Mesendoderm (in vitro differentiated cells): ENCODE measurements at regions not wholly inside any gene's neighbourhood (a gene's known extent, or its start where the extent isn't known, plus 50 kb on each side); places are given as distances from the start of the nearest gene placed in this dataset.

Experiments used
- DNase-seq: peaks from one replicate; pipeline ENCODE4 v3.0.0; 2013
- H2AK5ac ChIP-seq: 2 replicates; pipeline ENCODE4 v1.6.1; 2013; ENCODE audit warnings: low read length, inconsistent platforms
- H2BK120ac ChIP-seq: 2 replicates; pipeline ENCODE4 v1.6.1; 2013; ENCODE audit warnings: low read depth, mild to moderate bottlenecking, low read length, moderate library complexity, mixed read lengths
- H2BK15ac ChIP-seq: replicated peaks from 2 replicates; pipeline ENCODE4 v1.6.1; 2013; ENCODE audit warnings: low read depth, mild to moderate bottlenecking, moderate library complexity
- H2BK5ac ChIP-seq: 2 replicates; pipeline ENCODE4 v1.6.1; 2013; ENCODE audit warnings: low read length, inconsistent platforms
- H3K18ac ChIP-seq: 2 replicates; pipeline ENCODE4 v1.6.1; 2013; ENCODE audit warnings: mild to moderate bottlenecking, low read length, mixed read lengths
- H3K23ac ChIP-seq: one replicate; pipeline ENCODE4 v1.6.1; 2013; ENCODE audit warnings: low read length
- H3K27ac ChIP-seq: 2 replicates; pipeline ENCODE4 v1.5.1; 2013; ENCODE audit warnings: low read depth, mild to moderate bottlenecking, inconsistent platforms, low read length, moderate library complexity
- H3K27me3 ChIP-seq: 2 replicates; pipeline ENCODE4 v1.6.1; 2013; ENCODE audit warnings: low read length, control low read depth, mild to moderate bottlenecking, inconsistent platforms; ENCODE audit not compliant: insufficient read depth, poor library complexity
- H3K36me3 ChIP-seq: 2 replicates; pipeline ENCODE4 v1.6.1; 2013; ENCODE audit warnings: low read length, inconsistent platforms; ENCODE audit not compliant: control insufficient read depth, insufficient read depth
- H3K4ac ChIP-seq: one replicate; pipeline ENCODE4 v1.6.1; 2013; ENCODE audit warnings: low read depth, mild to moderate bottlenecking, low read length, moderate library complexity
- H3K4me1 ChIP-seq: 2 replicates; pipeline ENCODE4 v1.6.1; 2013; ENCODE audit warnings: low read depth, low read length, inconsistent platforms; ENCODE audit not compliant: control insufficient read depth
- H3K4me2 ChIP-seq: 2 replicates; pipeline ENCODE4 v1.6.1; 2013; ENCODE audit warnings: low read length
- H3K4me3 ChIP-seq: 2 replicates; pipeline ENCODE4 v1.5.1; 2013; ENCODE audit warnings: mild to moderate bottlenecking, low read length
- H3K56ac ChIP-seq: one replicate; pipeline ENCODE4 v1.6.1; 2013; ENCODE audit warnings: low read length
- H3K79me1 ChIP-seq: 2 replicates; pipeline ENCODE4 v1.6.1; 2013; ENCODE audit warnings: low read length, inconsistent platforms
- H3K79me2 ChIP-seq: 2 replicates; pipeline ENCODE4 v1.6.1; 2013; ENCODE audit warnings: mild to moderate bottlenecking, low read length; ENCODE audit not compliant: control insufficient read depth, insufficient read depth
- H3K9ac ChIP-seq: 2 replicates; pipeline ENCODE4 v1.6.1; 2013; ENCODE audit warnings: low read length, inconsistent platforms
- H4K5ac ChIP-seq: one replicate; pipeline ENCODE4 v1.6.1; 2013; ENCODE audit warnings: low read length
- H4K8ac ChIP-seq: one replicate; pipeline ENCODE4 v1.6.1; 2013; ENCODE audit warnings: low read depth, mild to moderate bottlenecking, control low read depth, low read length, moderate library complexity
- WGBS: extraction: QIAGEN DNeasy Blood & Tissue Kit; methylation state at CpG from one replicate; pipeline ENCODE4 v1.1.7; 2013; ENCODE audit warnings: low lambda C conversion rate, missing lambda C conversion rate; ENCODE audit not compliant: insufficient coverage; ENCODE audit errors: extremely low coverage; 5-methylcytosine and 5-hydroxymethylcytosine counted together

GRCh38 chr12:89173678-89174077, 178.6 kb downstream of the DUSP6 start:
- H2BK5ac ChIP-seq: no peak overlapping the region
- H3K4me1 ChIP-seq: no peaks in the 10 kb centered on the region
- no peak overlapping the region for H3K23ac ChIP-seq
- no peak overlapping the region for H2BK120ac ChIP-seq
- no peak overlapping the region for H3K9ac ChIP-seq
- no peak overlapping the region for H3K27ac ChIP-seq
- H3K4me2 ChIP-seq: no peak overlapping the region
- H4K5ac ChIP-seq: no peak overlapping the region
- H2AK5ac ChIP-seq: no peak overlapping the region
- no peaks in the 10 kb centered on the region for H3K36me3 ChIP-seq
- no peak overlapping the region for H3K4ac ChIP-seq
- H3K79me1 ChIP-seq: no peaks in the 10 kb centered on the region
- no peaks in the 10 kb centered on the region for H3K27me3 ChIP-seq
- H3K79me2 ChIP-seq: no peaks in the 10 kb centered on the region
- H2BK15ac ChIP-seq: no peak overlapping the region
- no peak overlapping the region for H4K8ac ChIP-seq
- 100% methylated on average over 2 of the region's 4 CpGs for WGBS
- no peak overlapping the region for H3K18ac ChIP-seq
- H3K4me3 ChIP-seq: no peak overlapping the region
- DNase-seq: no peak
- no peak overlapping the region for H3K56ac ChIP-seq

- Histone ChIP-seq H3K27ac (no peak overlapping the region), H3K79me1 (no peaks in the 10 kb centered on the region), H3K56ac (no peak overlapping the region), H3K9ac (no peak overlapping the region), H3K79me2 (no peaks in the 10 kb centered on the region), H3K36me3 (no peaks in the 10 kb centered on the region), H2AK5ac (no peak overlapping the region), H3K18ac (no peak overlapping the region), H3K27me3 (no peaks in the 10 kb centered on the region), H2BK15ac (no peak overlapping the region), H3K4me1 (no peaks in the 10 kb centered on the region), H3K23ac (no peak overlapping the region), H3K4me3 (no peak overlapping the region), H4K5ac (no peak overlapping the region), H4K8ac (no peak overlapping the region), H3K4me2 (no peak overlapping the region), H2BK5ac (no peak overlapping the region), H2BK120ac (no peak overlapping the region), H3K4ac (no peak overlapping the region)
- DNase-seq: no peak
- no CpG with 5 or more reads among the region's 1 CpG for WGBS
Observed at GRCh38 chr12:89173096-89173495, 179.2 kb downstream of the DUSP6 start.

- Histone ChIP-seq H3K4me1 (no peaks in the 10 kb centered on the region), H2AK5ac (no peak overlapping the region), H3K79me2 (no peaks in the 10 kb centered on the region), H4K8ac (no peak overlapping the region), H4K5ac (no peak overlapping the region), H3K4ac (no peak overlapping the region), H2BK5ac (no peak overlapping the region), H3K27me3 (no peaks in the 10 kb centered on the region), H3K18ac (no peak overlapping the region), H3K79me1 (no peaks in the 10 kb centered on the region), H3K4me3 (no peak overlapping the region), H3K56ac (no peak overlapping the region), H3K36me3 (no peaks in the 10 kb centered on the region), H2BK15ac (no peak overlapping the region), H3K27ac (no peak overlapping the region), H3K9ac (no peak overlapping the region), H3K23ac (no peak overlapping the region), H2BK120ac (no peak overlapping the region), H3K4me2 (no peak overlapping the region)
- no peak for DNase-seq
Observed at GRCh38 chr12:89172224-89172623, 180.1 kb downstream of the DUSP6 start.

DNA sequence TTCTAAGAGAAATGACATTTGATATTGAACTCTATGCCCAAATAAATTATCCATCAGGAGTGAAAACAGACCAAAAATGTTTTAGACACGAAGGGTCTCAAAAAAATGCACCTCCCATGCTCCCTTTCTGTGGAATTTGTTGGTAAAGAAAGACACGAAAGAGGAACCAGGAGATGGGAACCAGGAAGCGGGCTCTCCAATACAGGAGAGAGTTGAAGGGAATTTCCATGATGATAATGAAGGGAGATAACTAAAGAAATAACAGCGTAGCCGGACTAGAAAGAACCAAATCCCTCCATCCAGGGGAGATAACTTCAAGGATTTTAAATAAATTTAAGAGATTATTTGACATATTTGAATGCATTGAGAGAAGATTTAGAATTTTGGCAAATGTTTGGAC, 183.0 kb downstream of the DUSP6 start:
- H4K5ac ChIP-seq: no peak overlapping the region
- DNase-seq: no peak
- H3K18ac ChIP-seq: peak overlapping the region; percentile 60
- H3K56ac ChIP-seq: no peak overlapping the region
- H3K4ac ChIP-seq: no peak overlapping the region
- no peak overlapping the region for H3K4me2 ChIP-seq
- no peak overlapping the region for H2BK120ac ChIP-seq
- no peaks in the 10 kb centered on the region for H3K79me2 ChIP-seq
- no peak overlapping the region for H3K27ac ChIP-seq
- H3K23ac ChIP-seq: no peak overlapping the region
- no peaks in the 10 kb centered on the region for H3K36me3 ChIP-seq
- H2AK5ac ChIP-seq: no peak overlapping the region
- WGBS: no CpG with 5 or more reads among the region's 5 CpGs
- H3K4me1 ChIP-seq: no peaks in the 10 kb centered on the region
- H4K8ac ChIP-seq: no peak overlapping the region
- no peak overlapping the region for H2BK5ac ChIP-seq
- H3K27me3 ChIP-seq: no peaks in the 10 kb centered on the region
- no peaks in the 10 kb centered on the region for H3K79me1 ChIP-seq
- no peak overlapping the region for H3K9ac ChIP-seq
- H3K4me3 ChIP-seq: no peak overlapping the region
- H2BK15ac ChIP-seq: no peak overlapping the region

DNA sequence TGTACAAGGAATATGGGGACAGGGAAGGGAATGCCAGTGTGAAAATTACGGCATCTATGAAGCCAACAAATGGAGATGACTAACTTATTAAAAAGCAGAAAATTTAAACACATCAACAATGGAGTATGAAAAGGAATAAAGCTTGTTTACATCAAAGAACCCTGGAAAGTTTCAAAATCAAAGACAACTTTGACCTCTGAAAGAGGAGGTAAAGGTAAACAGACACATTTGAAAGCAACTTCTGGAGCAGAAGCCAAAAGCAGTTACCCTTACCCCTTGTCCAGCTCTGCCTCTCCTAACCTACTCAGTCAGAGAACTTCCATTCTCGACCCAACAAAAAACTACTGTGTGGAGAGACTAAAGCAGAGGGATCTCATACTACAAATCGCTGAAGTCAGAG, 184.3 kb downstream of the DUSP6 start:
- Histone ChIP-seq H3K9ac (no peak overlapping the region), H2BK5ac (no peak overlapping the region), H3K18ac (no peak overlapping the region), H3K36me3 (no peaks in the 10 kb centered on the region), H4K5ac (no peak overlapping the region), H2BK15ac (peak overlapping the region; percentile 19), H4K8ac (no peak overlapping the region), H2BK120ac (no peak overlapping the region), H3K56ac (no peak overlapping the region), H3K27ac (no peak overlapping the region), H3K4ac (no peak overlapping the region), H2AK5ac (no peak overlapping the region), H3K4me1 (no peaks in the 10 kb centered on the region), H3K27me3 (no peaks in the 10 kb centered on the region), H3K4me3 (no peak overlapping the region), H3K4me2 (no peak overlapping the region), H3K79me1 (no peaks in the 10 kb centered on the region), H3K23ac (no peak overlapping the region), H3K79me2 (no peaks in the 10 kb centered on the region)
- no peak for DNase-seq
- no CpG with 5 or more reads among the region's 3 CpGs for WGBS

GRCh38 chr12:89166525-89166934, 185.8 kb downstream of the DUSP6 start:
- no peak overlapping the region for H2AK5ac ChIP-seq
- no CpG with 5 or more reads among the region's 1 CpG for WGBS
- no peaks in the 10 kb centered on the region for H3K27me3 ChIP-seq
- H3K23ac ChIP-seq: no peak overlapping the region
- H3K4ac ChIP-seq: peak overlapping the region; percentile 16
- H3K18ac ChIP-seq: peak overlapping the region; percentile 41
- no peak overlapping the region for H3K4me3 ChIP-seq
- no peaks in the 10 kb centered on the region for H3K79me1 ChIP-seq
- H2BK120ac ChIP-seq: no peak overlapping the region
- H2BK15ac ChIP-seq: no peak overlapping the region
- H2BK5ac ChIP-seq: no peak overlapping the region
- no peak overlapping the region for H3K27ac ChIP-seq
- DNase-seq: peak; percentile 25
- no peak overlapping the region for H3K9ac ChIP-seq
- no peak overlapping the region for H3K4me2 ChIP-seq
- H3K4me1 ChIP-seq: no peaks in the 10 kb centered on the region
- no peaks in the 10 kb centered on the region for H3K79me2 ChIP-seq
- no peak overlapping the region for H4K8ac ChIP-seq
- H3K36me3 ChIP-seq: no peaks in the 10 kb centered on the region
- H4K5ac ChIP-seq: no peak overlapping the region
- no peak overlapping the region for H3K56ac ChIP-seq
